HepG2 (cell line): ENCODE measurements at regions not wholly inside any gene's neighbourhood (a gene's known extent, or its start where the extent isn't known, plus 50 kb on each side); places are given as distances from the start of the nearest gene placed in this dataset.

Experiments used
- ATAC-seq: fragments of 200-7000 bp; cut with Tn5 transposase; 3 replicates; pipeline ENCODE4 v1.9.1; 2020; ENCODE audit warnings: mild to moderate bottlenecking, moderate library complexity
- BruUV-seq: library from RNA; stranded (reverse); fragments of 400-500 nt; replicated peaks from 2 replicates; lab custom pipeline; 2021; lab: Mats Ljungman, UMichigan
- CTCF ChIA-PET: fragments of 300-600 bp; formaldehyde crosslinking; extraction: SDS; loops from one replicate; lab custom pipeline; 2021; ENCODE audit warnings: low total read pairs, inconsistent platforms, low intra/inter-chr PET ratio; lab: Yijun Ruan, JAX
- POLR2A ChIA-PET: fragments of 350-600 bp; sonication (Branson Sonifier 250); formaldehyde crosslinking; loops from one replicate; lab custom pipeline; 2020; ENCODE audit warnings: antibody characterized with exemption, inconsistent platforms; lab: Yijun Ruan, JAX
- DNase-seq: peaks from one replicate; pipeline ENCODE4 v3.0.0-alpha.2; 2015; ENCODE audit warnings: low spot score
- FAIRE-seq: peaks from 3 replicates; lab custom pipeline; 2011; peaks lifted over from hg19 to GRCh38; lab: Jason Lieb, UNC
- H2AFZ ChIP-seq: one replicate; pipeline ENCODE4 v1.6.1; 2011; ENCODE audit warnings: low read length, inconsistent platforms
- H3K27ac ChIP-seq: fragments of 300-600 bp; 3 replicates; pipeline ENCODE4 v1.8.0; 2011; ENCODE audit warnings: mixed run types, mild to moderate bottlenecking, mixed read lengths, low read length, inconsistent platforms; ENCODE audit not compliant: insufficient read depth; ENCODE audit errors: extremely low read length
- H3K27me3 ChIP-seq, 2 experiments: fragments of 200-600 bp in 1 of 2; 2 replicates in 1 of 2; 3 replicates in 1 of 2; pipeline versions ENCODE4 v1.6.0 to v1.8.0; 2011; ENCODE audit warnings: low read length in 2 of 2, mild to moderate bottlenecking in 2 of 2, moderate library complexity in 2 of 2, inconsistent platforms in 1 of 2; ENCODE audit not compliant: insufficient read depth in 2 of 2, control insufficient read depth in 1 of 2
- H3K36me3 ChIP-seq, 2 experiments: fragments of 200-600 bp in 1 of 2; replicated peaks in 1 of 2; 2 replicates in 1 of 2; 3 replicates in 1 of 2; pipeline versions ENCODE4 v1.5.1 to v1.8.0; 2011; ENCODE audit warnings: low read length in 2 of 2, inconsistent platforms in 1 of 2; ENCODE audit not compliant: insufficient read depth in 2 of 2, control insufficient read depth in 1 of 2
- H3K4me1 ChIP-seq: 2 replicates; pipeline ENCODE4 v1.5.1; 2012; ENCODE audit warnings: low read length, inconsistent platforms; ENCODE audit not compliant: insufficient read depth
- H3K4me2 ChIP-seq: 2 replicates; pipeline ENCODE4 v1.6.0; 2011; ENCODE audit warnings: low read depth, low read length, inconsistent platforms
- H3K4me3 ChIP-seq, 3 experiments: fragments of 200-600 bp in 1 of 3; sonication (generic), shearing (Covaris generic) in 1 of 3; replicated peaks in 1 of 3; 2 replicates each; pipeline ENCODE4 v1.5.1; 2011 to 2016; ENCODE audit warnings: low read length in 3 of 3, inconsistent platforms in 2 of 3, low read depth in 2 of 3, mild to moderate bottlenecking in 2 of 3, control low read depth in 1 of 3, mixed read lengths in 1 of 3; ENCODE audit not compliant: insufficient read depth in 1 of 3
- H3K79me2 ChIP-seq: one replicate; pipeline ENCODE4 v1.6.1; 2011; ENCODE audit warnings: low read length, inconsistent platforms; ENCODE audit not compliant: insufficient read depth
- H3K9ac ChIP-seq: 2 replicates; pipeline ENCODE4 v1.6.0; 2011; ENCODE audit warnings: mild to moderate bottlenecking, low read depth, low read length, inconsistent platforms; ENCODE audit not compliant: insufficient read depth
- H3K9me3 ChIP-seq: 2 replicates; pipeline ENCODE4 v1.5.1; 2012; ENCODE audit warnings: mild to moderate bottlenecking, low read length
- H4K20me1 ChIP-seq: 2 replicates; pipeline ENCODE4 v1.6.0; 2011; ENCODE audit warnings: inconsistent platforms, mild to moderate bottlenecking, low read length, moderate library complexity; ENCODE audit not compliant: insufficient read depth
- AKNA ChIP-seq: sonication (generic); formaldehyde crosslinking; IDR thresholded peaks from 2 replicates; pipeline ENCODE4 v1.4.0; 2020; ENCODE audit warnings: missing genetic modification reagents, borderline replicate concordance
- ARNT ChIP-seq: fragments of 450-650 bp; IDR thresholded peaks from 2 replicates; pipeline ENCODE4 v1.6.1; 2017
- ELK4 ChIP-seq: sonication (generic); formaldehyde crosslinking; IDR thresholded peaks from 2 replicates; pipeline ENCODE4 v1.9.0; 2021; ENCODE audit warnings: missing genetic modification reagents, borderline replicate concordance
- FOXC1 ChIP-seq: sonication (generic); formaldehyde crosslinking; IDR thresholded peaks from 2 replicates; pipeline ENCODE4 v1.8.0; 2022; ENCODE audit warnings: mild to moderate bottlenecking, missing genetic modification reagents, borderline replicate concordance
- FOXO4 ChIP-seq: sonication (generic); formaldehyde crosslinking; conservative IDR thresholded peaks from 2 replicates; pipeline ENCODE4 v1.8.1; 2023; ENCODE audit warnings: missing genetic modification reagents
- IRF2 ChIP-seq: IDR thresholded peaks from 2 replicates; pipeline ENCODE4 v1.6.1; 2018; ENCODE audit warnings: missing genetic modification reagents, missing compliant biosample characterization
- NFIC ChIP-seq: IDR thresholded peaks from 2 replicates; pipeline ENCODE4 v1.6.1; 2012; ENCODE audit warnings: mild to moderate bottlenecking, low read length, inconsistent platforms
- PAF1 ChIP-seq: IDR thresholded peaks from 2 replicates; pipeline ENCODE4 v1.6.1; 2016; ENCODE audit warnings: missing genetic modification reagents, missing compliant biosample characterization
- POLR2A ChIP-seq, 2 experiments: IDR thresholded peaks; 2 replicates each; pipeline ENCODE4 v1.6.1; 2011; ENCODE audit warnings: low read depth in 2 of 2, low read length in 2 of 2, mild to moderate bottlenecking in 1 of 2, moderate library complexity in 1 of 2; ENCODE audit not compliant: insufficient read depth in 1 of 2
- SNRNP70 ChIP-seq: fragments of 200-400 bp; formaldehyde crosslinking; IDR thresholded peaks from 2 replicates; pipeline ENCODE4 v1.6.1; 2017; ENCODE audit warnings: mild to moderate bottlenecking, low read depth, low read length, moderate library complexity
- TCF12 ChIP-seq, 2 experiments: fragments of 450-650 bp in 1 of 2; sonication (generic) in 1 of 2; formaldehyde crosslinking in 1 of 2; IDR thresholded peaks; 2 replicates each; pipeline versions ENCODE4 v1.6.1 to v1.8.0; 2017 to 2022; ENCODE audit warnings: antibody characterized with exemption in 1 of 2, mild to moderate bottlenecking in 1 of 2, missing genetic modification reagents in 1 of 2, moderate library complexity in 1 of 2
- U2AF2 ChIP-seq: fragments of 200-400 bp; formaldehyde crosslinking; IDR thresholded peaks from 2 replicates; pipeline ENCODE4 v1.6.1; 2017; ENCODE audit warnings: low read depth, mild to moderate bottlenecking, low read length
- ZNF333 ChIP-seq: sonication (generic); formaldehyde crosslinking; IDR thresholded peaks from 2 replicates; pipeline ENCODE4 v1.4.0; 2020; ENCODE audit warnings: mild to moderate bottlenecking, missing genetic modification reagents, borderline replicate concordance
- WGBS: methylation state at CpG from one replicate; pipeline ENCODE4 v1.1.6; 2017; ENCODE audit warnings: low lambda C conversion rate; 5-methylcytosine and 5-hydroxymethylcytosine counted together
- in situ Hi-C: cut with HindIII; loops from 2 replicates; pipeline ENCODE4 v1.10.0; 2017; ENCODE audit warnings: low pct_unique_long_range_greater_than_20kb; ENCODE audit not compliant: extremely low pct_ligation_motif_present
- intact Hi-C: fragments of 100-400 bp; cut with micrococcal nuclease; formaldehyde crosslinking; loops from one replicate; pipeline ENCODE4 v1.10.0; 2022; ENCODE audit not compliant: unreplicated experiment

GRCh38 chr9:82126256-82126655 lies 137.7 kb downstream of the SPATA31D1 start:
- Histone ChIP-seq H3K27ac (no peak overlapping the region), H3K9ac (no peak overlapping the region), H3K79me2 (no peaks in the 10 kb centered on the region), H3K4me3 (no peak overlapping the region), H3K36me3 (no peaks in the 10 kb centered on the region), H3K4me2 (no peak overlapping the region), H3K9me3 (no peaks in the 10 kb centered on the region), H3K4me1 (no peaks in the 10 kb centered on the region), H3K27me3 (no peaks in the 10 kb centered on the region), H4K20me1 (no peaks in the 10 kb centered on the region), H2AFZ (no peak overlapping the region)
- POLR2A ChIA-PET: no interaction called here
- 7% methylated on average over 3 of the region's 3 CpGs for WGBS
- DNase-seq (no peak), ATAC-seq (no peak), FAIRE-seq (no peak)
- BruUV-seq: no TSS peak
- CTCF ChIA-PET: no interaction called here
- TF ChIP-seq POLR2A (IDR thresholded peaks at IDR 0.05; ENCODE audit: insufficient read depth in 1 of 2, low read depth in 2 of 2, low read length in 2 of 2): no peak
- TF ChIP-seq ZNF333 (CRISPR knock-in tag): no peak
- no peak for TF ChIP-seq PAF1 (CRISPR knock-in tag)
- TF ChIP-seq NFIC: no peak
- TF ChIP-seq ELK4: no peak
- no peak for TF ChIP-seq U2AF2
- TF ChIP-seq FOXC1 (CRISPR knock-in tag): no peak
- TF ChIP-seq SNRNP70: no peak
- no peak for TF ChIP-seq ARNT
- TF ChIP-seq TCF12 (IDR thresholded peaks at IDR 0.05): no peak
- no peak for TF ChIP-seq TCF12 (CRISPR knock-in tag; IDR thresholded peaks at IDR 0.05)
- TF ChIP-seq AKNA: no peak
- TF ChIP-seq IRF2 (CRISPR knock-in tag): no peak
- TF ChIP-seq FOXO4 (CRISPR knock-in tag): no peak
- in situ Hi-C loops: no loop called here
- intact Hi-C loops: no loop called here
